ENCODE measurements at regions not wholly inside any gene's neighbourhood (a gene's known extent, or its start where the extent isn't known, plus 50 kb on each side); places are given as distances from the start of the nearest gene placed in this dataset.
"Not testable (repeated sequence)": the region's sequence is repeated elsewhere in the genome, so short reads cannot be mapped to it uniquely, and the experiment has no call there.

DNA sequence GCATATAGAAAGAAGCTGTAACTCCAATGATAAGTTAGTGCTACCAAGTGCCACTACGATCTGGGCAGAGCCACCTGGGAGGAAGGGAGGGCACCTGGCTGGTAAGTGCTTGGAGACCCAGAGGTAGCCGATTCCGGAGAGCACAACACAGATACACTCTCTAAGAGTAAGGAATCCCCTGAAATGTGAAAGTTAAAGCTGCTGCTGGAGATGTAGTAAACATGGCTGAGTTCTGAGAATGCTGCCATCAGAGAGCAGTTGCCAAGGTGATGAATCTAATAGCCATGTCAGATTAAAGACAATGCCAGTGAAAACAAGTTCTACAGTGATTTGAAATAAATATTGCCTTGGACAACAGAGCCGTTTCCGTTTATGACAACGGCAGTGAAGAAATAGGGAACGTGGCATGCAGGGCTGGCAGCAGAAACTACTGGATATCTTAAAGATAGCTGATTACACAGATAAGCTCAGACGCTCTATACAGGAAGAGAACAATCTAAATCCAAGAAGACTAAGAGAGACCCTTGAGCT is 561.2 kb upstream of the C9orf72 start:
- DNase-seq, result no peak

DNA sequence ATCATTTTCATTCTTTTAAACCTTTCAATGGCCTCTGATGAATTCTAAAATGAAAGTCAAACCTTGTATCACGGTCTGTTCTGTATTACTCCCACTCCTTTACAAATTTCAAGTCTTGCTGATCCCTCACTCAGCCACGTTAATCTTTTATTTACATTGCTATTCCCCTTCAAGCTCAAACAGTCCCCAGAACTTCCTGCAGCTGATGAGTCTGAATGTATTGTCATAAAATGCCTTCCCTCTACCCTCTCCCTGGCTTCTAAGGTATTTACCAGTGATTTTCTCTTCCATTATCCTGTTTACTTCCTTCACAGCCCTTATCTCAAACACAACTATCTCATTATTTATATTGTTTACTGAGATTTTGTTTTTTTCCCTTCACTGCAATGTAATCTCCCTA is 562.3 kb upstream of the C9orf72 start:
- no peak for DNase-seq

DNA sequence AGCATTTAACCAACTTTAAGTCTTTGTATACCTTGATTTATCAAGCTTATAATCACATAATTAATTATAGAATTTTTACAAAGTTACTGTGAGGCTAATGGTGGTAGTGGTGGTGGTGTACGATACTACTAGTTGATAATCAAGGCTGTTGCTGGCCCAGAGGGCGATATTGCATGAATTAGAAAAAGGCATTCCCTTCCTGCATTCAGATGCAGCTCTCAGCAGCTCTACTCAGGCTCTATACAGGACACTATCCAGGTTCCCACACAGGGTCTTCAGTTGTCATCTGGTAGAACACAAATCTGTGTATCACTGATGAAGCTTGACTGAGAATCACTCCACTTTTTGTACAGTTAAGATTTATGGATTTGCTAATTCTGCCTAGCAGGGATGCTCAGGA is 562.8 kb upstream of the C9orf72 start:
- no peak for DNase-seq

DNA sequence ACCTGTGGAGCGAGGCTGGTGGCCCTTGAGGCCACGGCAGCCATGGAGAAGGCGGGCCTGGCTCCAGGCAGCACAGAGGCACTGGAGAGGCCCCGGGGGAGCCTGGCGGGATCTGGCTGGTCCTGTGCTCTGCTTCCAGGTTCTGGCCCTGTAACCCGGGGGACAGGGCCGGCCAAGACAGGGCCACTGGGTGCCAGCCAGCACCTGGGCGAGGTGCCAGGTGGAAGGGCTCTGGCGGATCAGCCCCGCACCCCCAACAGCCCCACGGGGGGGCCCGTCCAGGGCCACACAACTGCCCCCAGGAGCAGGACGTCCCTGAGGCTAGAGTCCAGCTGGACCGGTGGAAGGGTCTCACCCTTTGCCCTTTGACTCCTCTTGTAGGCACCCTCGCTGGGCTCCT is 574.1 kb upstream of the C9orf72 start:
- DNase-seq, result not testable (repeated sequence)

DNA sequence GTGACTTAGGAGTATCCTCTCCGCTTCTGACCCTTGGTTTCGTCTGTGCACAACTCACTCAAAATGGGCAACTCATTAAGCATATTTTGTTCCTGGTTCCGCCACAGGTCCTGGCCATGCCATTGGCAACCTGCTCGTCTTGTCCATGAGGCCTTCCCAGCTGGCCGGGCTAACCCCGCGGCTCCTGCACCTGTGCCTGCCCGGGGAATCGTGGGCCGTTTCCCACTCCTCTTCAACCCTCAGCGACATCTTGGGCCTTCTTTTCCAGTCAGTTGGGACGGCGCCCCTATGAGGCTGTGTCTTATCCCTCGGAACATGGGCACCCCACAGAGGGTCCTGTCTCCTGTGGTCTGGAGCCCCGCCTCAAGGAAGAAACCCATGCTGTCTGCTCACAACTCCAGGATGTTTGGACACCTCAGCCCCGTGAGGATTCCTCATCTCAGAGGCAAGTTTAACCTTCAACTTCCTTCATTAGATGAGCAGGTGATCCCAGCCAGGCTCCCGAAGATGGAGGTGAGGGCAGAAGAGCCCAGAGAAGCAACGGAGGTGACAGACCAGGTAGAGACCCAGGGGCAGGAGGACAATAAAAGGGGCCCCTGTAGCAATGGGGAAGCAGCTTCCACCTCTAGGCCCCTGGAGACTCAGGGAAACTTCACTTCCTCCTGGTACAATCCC is 574.8 kb upstream of the C9orf72 start:
- not testable (repeated sequence) for DNase-seq

DNA sequence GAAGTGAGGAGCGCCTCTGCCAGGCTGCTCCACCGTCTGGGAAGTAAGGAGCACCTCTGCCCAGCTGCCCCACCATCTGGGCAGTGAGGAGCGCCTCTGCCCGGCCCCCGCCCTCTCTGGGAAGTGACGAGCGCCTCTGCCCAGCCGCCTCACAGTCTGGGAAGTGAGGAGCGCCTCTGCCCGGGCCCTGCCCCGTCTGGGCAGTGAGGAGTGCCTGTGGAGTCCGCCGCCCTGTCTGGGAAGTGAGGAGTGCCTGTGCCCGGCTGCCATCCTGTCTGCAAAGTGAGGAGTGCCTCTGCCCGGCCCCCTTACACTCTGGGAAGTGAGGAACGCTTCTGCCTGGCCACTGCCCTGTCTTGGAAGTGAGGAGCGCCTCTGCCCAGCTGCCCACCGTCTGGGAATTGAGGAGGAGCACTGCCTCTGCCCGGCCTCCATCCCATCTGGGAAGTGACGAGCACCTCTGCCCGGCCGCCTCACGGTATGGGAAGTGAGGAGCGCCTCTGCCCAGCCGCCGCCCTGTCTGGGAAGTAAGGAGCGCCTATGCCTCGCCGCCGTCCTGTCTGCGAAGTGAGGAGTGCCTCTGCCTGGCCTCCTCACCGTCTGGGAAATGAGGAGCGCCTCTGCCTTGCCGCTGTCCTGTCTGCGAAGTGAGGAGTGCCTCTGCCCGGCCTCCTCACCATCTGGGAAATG is 576.2 kb upstream of the C9orf72 start:
- not testable (repeated sequence) for DNase-seq

DNA sequence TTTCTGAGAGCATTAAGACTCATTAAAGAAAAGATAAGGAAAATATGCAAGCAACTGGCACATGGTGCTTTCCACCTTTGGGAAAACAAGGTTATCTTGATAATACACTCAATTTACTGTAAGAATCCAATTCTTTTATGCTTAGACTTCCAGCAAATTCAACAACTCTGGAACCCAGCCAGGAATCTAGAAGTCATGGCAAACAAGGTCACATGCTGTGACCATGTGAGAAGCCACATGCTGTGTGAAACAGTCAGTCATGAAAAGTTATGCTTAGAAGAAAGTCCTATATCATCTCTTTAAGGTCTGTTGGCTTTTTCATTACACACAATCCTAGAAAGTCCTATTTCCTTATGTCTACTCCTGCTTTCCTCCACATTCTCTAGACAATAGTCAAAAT is 581.8 kb upstream of the C9orf72 start:
- DNase-seq, result no peak

DNA sequence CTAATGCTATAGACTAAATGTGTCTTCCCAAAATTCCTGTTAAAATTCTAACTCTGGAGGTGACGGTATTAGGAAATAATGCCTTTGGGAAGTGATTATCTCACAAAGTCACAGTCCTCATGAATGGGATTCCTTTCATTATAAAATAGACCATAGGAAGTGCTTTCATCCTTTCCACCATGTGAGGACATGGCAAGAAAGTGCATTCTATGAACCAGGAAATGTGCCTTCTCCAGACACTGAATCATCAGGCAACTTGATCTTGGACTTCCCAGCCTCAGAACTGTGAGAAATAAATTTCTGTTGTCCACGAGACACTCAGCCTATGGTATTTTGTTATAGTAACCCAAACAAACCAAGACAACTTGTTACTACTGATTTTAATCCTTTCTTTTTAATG is 582.4 kb upstream of the C9orf72 start:
- DNase-seq, result no peak

DNA sequence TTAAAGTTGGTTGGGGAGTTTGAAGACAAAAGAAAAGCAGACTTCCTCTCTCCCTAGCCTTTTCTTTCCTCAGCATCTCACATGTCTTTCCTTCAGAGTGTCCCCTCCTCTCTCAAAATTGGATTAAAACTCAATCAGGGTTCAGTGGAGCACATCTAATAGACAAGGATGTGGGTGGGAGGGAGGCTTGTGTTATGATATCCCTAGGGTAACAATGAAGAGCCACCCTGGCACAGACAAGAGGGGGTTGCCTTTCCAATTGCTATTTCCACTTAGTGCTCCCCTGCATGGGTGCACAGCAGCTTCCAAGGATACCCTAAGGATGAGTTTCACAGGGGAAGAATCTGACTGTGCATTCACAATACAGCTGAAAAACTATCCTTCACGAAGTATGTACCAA is 585.2 kb upstream of the C9orf72 start:
- no peak for DNase-seq

DNA sequence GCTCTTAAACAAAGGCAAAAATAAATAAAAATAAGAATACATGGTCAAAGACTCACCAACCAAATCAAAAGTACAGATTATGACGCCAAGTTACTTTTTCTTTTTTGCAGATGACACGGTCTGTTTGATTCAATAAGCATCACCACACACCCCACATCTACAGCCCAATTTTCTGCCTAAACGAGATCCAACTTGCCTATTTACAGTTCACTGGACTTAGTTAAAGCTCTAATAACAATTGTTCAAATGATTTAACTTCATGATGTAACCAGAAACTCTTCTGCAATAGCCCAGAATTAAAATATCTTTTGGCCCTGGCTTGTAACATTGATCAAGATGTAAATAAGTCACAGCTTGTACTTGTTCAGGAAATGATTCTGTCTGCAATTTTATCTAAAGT is 590.3 kb upstream of the C9orf72 start:
- no peak for DNase-seq

DNA sequence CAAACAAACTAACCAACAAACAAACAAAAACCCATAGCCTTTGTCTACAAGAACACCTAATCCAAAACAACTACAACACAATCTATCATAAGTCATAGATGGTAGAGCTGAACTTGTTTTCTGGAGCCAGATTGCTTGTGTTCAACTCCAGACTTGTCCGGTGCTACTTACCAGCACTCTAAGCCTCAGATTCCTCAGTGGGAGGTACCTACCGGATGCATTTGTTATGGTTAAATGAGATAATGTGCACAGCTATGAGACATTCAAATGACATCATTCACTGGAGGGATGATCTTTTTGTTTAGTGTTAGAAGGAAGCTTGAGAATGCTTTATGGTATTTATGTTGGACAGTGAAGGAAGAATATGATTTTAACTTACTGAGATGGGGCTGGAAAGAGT is 592.9 kb upstream of the C9orf72 start:
- DNase-seq, result no peak

DNA sequence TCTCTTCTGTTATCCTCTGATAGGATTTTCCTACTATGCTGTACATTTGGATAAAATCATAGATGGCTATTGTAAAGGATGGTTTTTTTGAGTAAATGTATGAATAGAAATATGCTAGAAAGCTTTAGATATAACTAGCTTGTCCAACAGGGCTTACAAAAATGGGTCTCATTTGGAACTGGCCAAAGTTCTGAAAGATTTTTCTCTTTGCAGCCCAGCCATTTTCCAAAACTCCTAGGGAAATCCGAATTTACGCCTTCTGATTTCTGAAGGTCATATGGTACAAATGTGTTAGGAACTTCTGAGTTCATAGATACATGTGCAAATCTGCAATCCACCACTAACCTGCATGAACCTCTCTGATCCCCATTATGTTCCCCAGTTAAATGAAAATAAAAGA is 603.9 kb upstream of the C9orf72 start:
- no peak for DNase-seq

DNA sequence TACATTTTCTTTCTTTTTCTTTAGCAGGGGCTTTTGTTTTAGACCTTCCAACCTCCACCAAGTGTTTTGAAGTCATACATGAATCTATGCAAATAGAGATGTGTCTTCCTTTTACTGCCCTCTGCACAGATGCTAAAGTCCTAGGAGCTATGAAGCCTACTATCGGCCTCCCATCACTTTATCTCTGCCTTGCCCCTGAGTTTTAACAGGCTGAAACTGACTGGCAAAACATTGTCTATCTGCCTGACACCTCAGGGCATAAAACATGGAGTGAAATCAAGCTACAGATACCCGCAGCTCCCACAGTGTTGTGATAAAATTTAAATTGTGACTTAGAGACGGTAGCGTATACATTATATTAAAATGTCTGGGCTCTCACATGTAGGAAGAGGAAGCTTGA is 604.6 kb upstream of the C9orf72 start:
- DNase-seq, result no peak

DNA sequence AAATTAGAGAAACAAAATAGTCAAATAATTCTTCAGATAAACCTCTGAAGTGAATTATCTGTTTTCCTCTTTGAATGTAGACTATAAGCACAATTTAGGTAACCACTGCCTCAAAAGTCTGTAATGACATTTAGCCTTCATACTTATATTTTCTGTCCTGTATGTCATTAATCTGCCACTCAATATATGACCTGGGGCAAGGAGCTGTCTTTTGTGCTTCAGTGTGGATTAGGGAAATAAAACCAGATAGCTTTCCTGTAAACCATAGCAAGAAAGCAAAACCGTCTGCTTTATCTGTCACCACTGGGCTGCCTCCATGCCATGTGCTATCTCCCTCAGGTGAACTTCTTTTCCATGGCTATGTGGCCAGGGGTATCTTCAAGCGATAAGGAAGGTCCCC is 606.6 kb upstream of the C9orf72 start:
- DNase-seq, result no peak

DNA sequence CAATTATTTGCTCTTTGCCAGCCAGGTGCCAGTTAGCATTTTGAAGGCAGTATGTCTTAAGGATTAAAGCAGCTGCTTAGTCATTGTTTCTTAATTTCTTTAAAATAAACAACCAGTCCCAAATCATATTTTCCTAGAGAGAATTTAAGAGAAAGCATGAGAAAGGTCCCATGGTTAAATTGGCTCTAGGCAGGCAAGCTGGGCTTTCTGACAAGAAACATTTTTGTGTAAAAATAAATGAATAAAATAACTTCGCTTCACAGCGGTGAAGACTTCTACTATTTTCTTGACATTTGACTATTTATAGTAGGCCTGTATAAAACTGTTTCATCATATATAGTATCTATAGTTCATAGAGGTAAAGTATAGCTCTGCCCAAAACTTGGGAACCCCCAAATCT is 617.7 kb upstream of the C9orf72 start:
- no peak for DNase-seq

DNA sequence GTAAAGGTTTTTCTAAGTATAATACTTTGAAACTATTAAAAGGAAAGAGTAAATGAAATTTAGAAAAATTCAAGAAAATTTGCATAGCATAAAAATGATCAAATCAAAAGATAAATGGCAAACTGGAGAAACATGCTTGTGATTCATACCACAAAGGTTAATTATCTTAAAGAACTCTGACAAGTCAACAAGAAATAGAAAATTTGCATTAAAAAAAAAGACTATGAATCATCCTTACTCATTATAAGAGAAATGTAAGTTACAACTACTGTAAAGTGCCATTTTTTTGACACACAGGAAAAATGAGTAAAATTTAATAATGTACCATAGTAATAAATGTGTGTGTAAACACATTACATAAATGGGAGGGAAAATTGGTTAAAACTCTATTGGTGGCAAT is 624.4 kb upstream of the C9orf72 start:
- DNase-seq, result no peak

DNA sequence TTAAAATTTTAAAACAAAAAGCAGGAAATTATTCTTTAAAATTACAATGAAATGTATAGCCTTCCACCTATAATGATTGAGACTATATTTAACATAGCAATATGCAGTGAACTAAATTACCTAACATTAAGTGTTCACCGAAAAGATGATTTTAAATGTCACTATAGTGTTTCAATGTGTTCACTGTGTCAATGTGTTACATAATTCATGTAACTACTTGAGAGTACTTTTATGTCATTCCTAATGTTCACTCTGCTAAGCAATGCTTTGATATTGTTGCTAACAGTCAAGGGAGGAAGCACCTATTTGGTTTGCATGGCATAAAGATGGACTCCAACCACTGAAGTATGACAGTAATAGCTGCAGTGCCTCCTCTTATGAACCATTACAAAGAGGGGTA is 629.8 kb upstream of the C9orf72 start:
- DNase-seq, result no peak

DNA sequence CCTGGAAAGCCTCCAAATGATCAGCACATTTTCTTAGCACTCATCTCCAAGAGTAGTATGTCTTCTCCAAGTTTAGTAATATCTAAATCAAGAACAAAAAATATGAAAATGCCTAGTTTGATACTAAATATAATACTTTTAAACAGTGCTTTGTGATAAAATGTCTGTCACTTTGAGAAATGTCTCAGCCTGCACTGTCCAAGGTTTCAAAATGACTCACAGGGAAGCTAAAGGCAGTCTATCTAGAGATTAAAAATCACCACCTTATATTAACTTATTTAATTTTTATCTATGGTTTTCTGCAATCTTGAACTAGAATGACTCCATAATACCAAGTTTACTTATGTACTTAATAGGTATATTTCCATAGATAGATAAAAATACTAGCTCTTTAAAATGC is 633.0 kb upstream of the C9orf72 start:
- DNase-seq, result no peak

DNA sequence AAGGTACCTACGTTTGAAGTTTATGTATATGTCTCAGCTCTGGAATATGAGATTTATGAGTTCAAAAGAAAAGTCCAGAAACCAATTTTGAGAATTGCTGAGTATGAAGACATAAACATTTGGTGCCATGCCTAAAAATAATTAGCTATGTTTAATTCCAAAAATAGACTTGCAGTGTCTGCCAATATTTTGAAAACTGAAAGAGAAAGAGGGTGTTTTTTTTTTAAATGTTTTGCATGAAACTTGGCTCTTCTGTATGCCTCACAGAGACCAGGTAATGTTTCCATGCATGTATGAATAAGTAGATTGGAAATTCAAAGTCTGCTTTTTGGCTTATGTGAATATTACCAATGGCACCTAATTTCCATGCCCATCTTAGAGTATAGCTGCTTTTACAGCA is 634.4 kb upstream of the C9orf72 start:
- DNase-seq, result no peak

DNA sequence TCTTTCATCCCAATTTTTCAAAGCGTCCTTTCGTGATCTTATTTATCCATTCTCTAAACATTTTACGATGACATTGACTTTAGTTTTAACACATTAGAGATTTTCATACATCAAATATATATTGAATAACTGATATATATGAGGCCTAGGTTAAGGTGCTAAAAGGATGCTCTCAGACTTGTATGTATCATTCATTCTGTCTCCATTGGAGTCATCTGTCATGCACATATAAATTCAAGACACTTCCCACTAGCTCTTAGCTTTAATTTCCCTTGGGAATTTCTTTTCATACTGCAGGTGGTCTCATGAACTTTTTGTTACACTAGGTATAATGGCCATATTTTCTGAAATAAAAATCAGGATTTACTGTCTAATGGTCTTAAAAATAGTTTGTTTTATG is 635.8 kb upstream of the C9orf72 start:
- DNase-seq, result no peak

DNA sequence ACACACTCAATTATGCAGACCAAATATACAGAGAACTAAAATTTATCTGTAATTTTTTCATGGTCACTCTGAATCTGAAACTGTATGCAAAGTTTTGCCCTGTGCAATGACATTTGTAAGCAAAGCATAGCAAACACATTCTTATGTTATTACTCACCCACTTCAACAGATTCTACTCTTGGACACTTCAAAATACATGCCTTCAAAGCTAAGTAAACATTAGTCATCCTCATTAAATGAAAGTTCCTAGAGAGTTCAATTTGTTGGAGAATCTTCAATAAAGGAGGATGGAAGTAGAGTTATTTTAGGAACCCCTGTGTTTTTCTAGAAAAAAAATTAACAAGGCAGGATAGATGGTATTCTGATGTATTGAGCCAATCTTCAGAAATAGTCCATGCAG is 639.7 kb upstream of the C9orf72 start:
- DNase-seq, result no peak

DNA sequence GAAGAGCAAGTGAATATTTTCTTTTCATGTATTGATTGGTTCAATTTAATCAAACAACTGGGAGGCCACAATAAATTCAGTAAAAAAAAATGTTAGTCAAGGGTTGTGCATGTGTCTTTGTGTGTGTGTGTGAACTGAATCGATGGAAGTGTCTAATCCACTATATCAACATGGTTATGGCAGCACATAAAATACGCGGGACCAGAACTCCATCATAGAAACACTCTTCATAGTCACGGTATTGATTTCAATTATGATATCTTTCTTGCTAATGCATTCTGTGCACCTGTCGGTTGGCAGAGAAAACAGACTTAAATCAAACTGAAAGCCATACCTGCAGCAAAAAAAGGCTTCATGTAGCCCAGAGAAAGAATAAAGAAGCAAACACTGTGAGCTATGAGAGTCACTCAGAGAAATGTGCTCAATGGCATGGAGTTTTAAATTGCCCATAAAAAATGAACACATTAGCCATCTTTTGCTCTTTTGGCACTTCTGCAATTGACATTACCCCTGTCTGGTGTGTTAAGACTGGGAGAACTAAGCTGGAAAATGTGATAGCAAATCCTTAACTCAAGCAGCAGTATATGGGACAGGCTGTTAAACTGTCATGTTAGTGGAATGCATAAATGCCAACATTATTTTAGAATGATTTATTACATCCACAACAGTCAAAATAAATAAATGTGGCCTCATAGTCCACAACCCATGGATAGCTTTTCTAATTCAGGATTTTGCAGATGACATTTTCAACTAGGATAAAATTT is 642.4 kb upstream of the C9orf72 start:
- no peak for DNase-seq

DNA sequence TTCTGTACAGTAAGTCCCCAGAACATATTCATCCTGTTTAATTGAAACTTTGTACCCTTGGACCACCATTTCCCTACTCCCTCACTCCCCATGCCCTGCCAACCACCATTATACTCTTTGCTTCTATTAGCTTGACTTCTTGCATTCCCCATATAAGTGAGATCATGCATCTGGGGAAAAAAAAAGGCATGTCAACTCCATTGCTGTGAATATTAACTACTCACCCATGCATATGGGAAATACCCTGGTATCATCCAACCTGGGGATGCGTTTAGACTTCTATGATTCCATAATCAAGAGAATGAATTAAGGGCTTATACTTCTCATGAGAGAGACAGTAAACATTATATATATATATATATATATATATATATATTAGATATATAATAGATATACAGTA is 659.4 kb upstream of the C9orf72 start:
- DNase-seq, result no peak
